HCT116 (cell line): ENCODE measurements at regions not wholly inside any gene's neighbourhood (a gene's known extent, or its start where the extent isn't known, plus 50 kb on each side); places are given as distances from the start of the nearest gene placed in this dataset.

Source experiments
- ATAC-seq: fragments of 200-7000 bp; cut with Tn5 transposase; 2 replicates; pipeline ENCODE4 v1.9.1; 2020; ENCODE audit warnings: mild to moderate bottlenecking, moderate library complexity
- BruUV-seq: library from RNA; stranded (reverse); fragments of 400-500 nt; replicated peaks from 2 replicates; lab custom pipeline; 2021; lab: Mats Ljungman, UMichigan
- CTCF ChIA-PET: fragments of 300-600 bp; sonication (Branson Sonifier 250); formaldehyde crosslinking; loops from one replicate; lab custom pipeline; 2021; ENCODE audit warnings: antibody characterized with exemption; lab: Charles Lee
- POLR2A ChIA-PET: fragments of 300-600, 350-600 bp; sonication (Branson Sonifier 250); formaldehyde crosslinking; loops from one replicate; lab custom pipeline; 2021; ENCODE audit warnings: antibody characterized with exemption; lab: Charles Lee
- RAD21 ChIA-PET, 2 experiments: fragments of 300-600 bp; sonication (Branson Sonifier 250); formaldehyde crosslinking; loops; one replicate each; lab custom pipeline; 2023; ENCODE audit warnings: low total read pairs in 2 of 2; ENCODE audit not compliant: uncharacterized antibody in 2 of 2, unreplicated experiment in 2 of 2, low non-redundant PET in 1 of 2; lab: Charles Lee
- DNase-seq: peaks from one replicate; pipeline ENCODE4 v3.0.0-alpha.2; 2010; ENCODE audit warnings: low read depth, low spot score
- H2AFZ ChIP-seq: fragments of 200-600 bp; shearing (Covaris generic), sonication (generic); 2 replicates; pipeline ENCODE4 v1.6.1; 2017; ENCODE audit warnings: low read depth, mixed run types, mixed read lengths, antibody characterized with exemption, low read length; ENCODE audit not compliant: poor library complexity, severe bottlenecking
- H3K27ac ChIP-seq: 2 replicates; pipeline ENCODE4 v1.5.1; 2012; ENCODE audit warnings: low read depth, low read length
- H3K27me3 ChIP-seq: fragments of 200-600 bp; sonication (generic); 2 replicates; pipeline ENCODE4 v1.6.1; 2016; ENCODE audit warnings: mixed run types, low read length, mixed read lengths; ENCODE audit not compliant: insufficient read depth
- H3K36me3 ChIP-seq, 2 experiments: fragments of 200-500 bp in 1 of 2; fragments of 200-600 bp in 1 of 2; sonication (Bioruptor generic) in 1 of 2; sonication (generic) in 1 of 2; 2 replicates each; pipeline versions ENCODE4 v1.5.1 to v1.6.1; 2014 to 2016; ENCODE audit warnings: low read length in 2 of 2, inconsistent platforms in 1 of 2, mixed read lengths in 1 of 2, mixed run types in 1 of 2; ENCODE audit not compliant: insufficient read depth in 2 of 2, control insufficient read depth in 1 of 2
- H3K4me1 ChIP-seq, 2 experiments: fragments of 200-600 bp in 1 of 2; sonication (generic) in 1 of 2; 2 replicates each; pipeline versions ENCODE4 v1.5.1 to v1.6.1; 2012 to 2017; ENCODE audit warnings: low read length in 2 of 2, inconsistent platforms in 1 of 2, mild to moderate bottlenecking in 1 of 2, mixed read lengths in 1 of 2, mixed run types in 1 of 2, moderate library complexity in 1 of 2; ENCODE audit not compliant: insufficient read depth in 2 of 2, control insufficient read depth in 1 of 2
- H3K4me2 ChIP-seq: fragments of 200-600 bp; sonication (generic); 2 replicates; pipeline ENCODE4 v1.6.1; 2017; ENCODE audit warnings: mixed run types, low read length, mixed read lengths
- H3K4me3 ChIP-seq, 2 experiments: fragments of 200-600 bp in 1 of 2; sonication (generic) in 1 of 2; replicated peaks in 1 of 2; 2 replicates each; pipeline ENCODE4 v1.5.1; 2011 to 2016; ENCODE audit warnings: low read length in 2 of 2, control low read depth in 1 of 2, low read depth in 1 of 2, mild to moderate bottlenecking in 1 of 2, mixed read lengths in 1 of 2, mixed run types in 1 of 2
- H3K79me2 ChIP-seq: fragments of 200-600 bp; sonication (generic); 2 replicates; pipeline ENCODE4 v1.6.1; 2017; ENCODE audit warnings: mild to moderate bottlenecking, mixed run types, low read length, moderate library complexity, mixed read lengths; ENCODE audit not compliant: insufficient read depth
- H3K9ac ChIP-seq: fragments of 200-600 bp; sonication (generic); 2 replicates; pipeline ENCODE4 v1.6.1; 2016; ENCODE audit warnings: low read length, mixed read lengths
- H3K9me2 ChIP-seq: fragments of 200-600 bp; sonication (generic), shearing (Covaris generic); 2 replicates; pipeline ENCODE4 v1.6.1; 2017; ENCODE audit warnings: mixed run types, mild to moderate bottlenecking, moderate library complexity; ENCODE audit not compliant: insufficient read depth
- H3K9me3 ChIP-seq, 2 experiments: fragments of 200-500 bp in 1 of 2; fragments of 200-600 bp in 1 of 2; sonication (Bioruptor generic) in 1 of 2; sonication (generic) in 1 of 2; 2 replicates each; pipeline ENCODE4 v1.6.1; 2014 to 2017; ENCODE audit warnings: low read length in 2 of 2, mixed read lengths in 2 of 2, inconsistent platforms in 1 of 2, low read depth in 1 of 2, mild to moderate bottlenecking in 1 of 2, mixed run types in 1 of 2, moderate library complexity in 1 of 2; ENCODE audit not compliant: control insufficient read depth in 1 of 2, insufficient read depth in 1 of 2
- H4K20me1 ChIP-seq: fragments of 200-600 bp; sonication (generic), shearing (Covaris generic); 2 replicates; pipeline ENCODE4 v1.6.1; 2017; ENCODE audit warnings: mixed run types, mild to moderate bottlenecking, moderate library complexity; ENCODE audit not compliant: insufficient read depth
- EGR1 ChIP-seq: IDR thresholded peaks from 2 replicates; pipeline ENCODE4 v1.6.1; 2012; ENCODE audit warnings: low read depth
- ELF1 ChIP-seq: IDR thresholded peaks from 2 replicates; pipeline ENCODE4 v1.6.1; 2012; ENCODE audit warnings: low read depth, borderline replicate concordance
- EZH2 ChIP-seq: fragments of 200-600 bp; sonication (generic); IDR thresholded peaks from 2 replicates; pipeline ENCODE4 v1.6.1; 2017; ENCODE audit warnings: antibody characterized with exemption, mixed run types
- JUND ChIP-seq: IDR thresholded peaks from 2 replicates; pipeline ENCODE4 v1.6.1; 2012
- POLR2A ChIP-seq: IDR thresholded peaks from 2 replicates; pipeline ENCODE4 v1.7.0; 2011; ENCODE audit warnings: borderline replicate concordance; ENCODE audit not compliant: insufficient read depth, insufficient read length; ENCODE audit errors: extremely low read depth
- POLR2AphosphoS5 ChIP-seq: IDR thresholded peaks from 2 replicates; pipeline ENCODE4 v1.6.1; 2011; ENCODE audit warnings: mild to moderate bottlenecking, low read depth, low read length, moderate library complexity
- RAD21 ChIP-seq: IDR thresholded peaks from 2 replicates; pipeline ENCODE4 v1.6.1; 2012; ENCODE audit warnings: low read depth, mild to moderate bottlenecking
- SIN3A ChIP-seq: IDR thresholded peaks from 2 replicates; pipeline ENCODE4 v1.6.1; 2012; ENCODE audit warnings: low read depth
- SP1 ChIP-seq: IDR thresholded peaks from 2 replicates; pipeline ENCODE4 v1.6.1; 2012; ENCODE audit warnings: low read depth
- SRF ChIP-seq: IDR thresholded peaks from 2 replicates; pipeline ENCODE4 v1.6.1; 2012; ENCODE audit warnings: low read depth
- TCF7L2 ChIP-seq: IDR thresholded peaks from 2 replicates; pipeline ENCODE4 v1.7.0; 2011; ENCODE audit warnings: borderline replicate concordance, inconsistent platforms; ENCODE audit not compliant: insufficient read depth, insufficient read length; ENCODE audit errors: extremely low read depth
- YY1 ChIP-seq: IDR thresholded peaks from 2 replicates; pipeline ENCODE4 v1.6.1; 2011; ENCODE audit warnings: low read length, low read depth, moderate library complexity, mild to moderate bottlenecking; ENCODE audit not compliant: insufficient replicate concordance; ENCODE audit errors: extremely low read depth
- ZFX ChIP-seq: fragments of 450-650 bp; IDR thresholded peaks from 2 replicates; pipeline ENCODE4 v1.6.1; 2017
- ZNF274 ChIP-seq: fragments of 200-500 bp; sonication (Bioruptor generic); IDR thresholded peaks from 2 replicates; pipeline ENCODE4 v1.6.1; 2014; ENCODE audit warnings: mild to moderate bottlenecking, low read depth, low read length, inconsistent platforms
- intact Hi-C: fragments of 100-400 bp; cut with micrococcal nuclease; formaldehyde crosslinking; loops from 2 replicates; pipeline ENCODE4 v1.10.0; 2022
- TF ChIP-seq, protein P1 (sequence below): IDR thresholded peaks from 2 replicates; pipeline ENCODE4 v1.6.1; 2012
- TF ChIP-seq, protein P2 (sequence below): IDR thresholded peaks from 2 replicates; pipeline ENCODE4 v1.6.1; 2012
- TF ChIP-seq, protein P3 (sequence below): IDR thresholded peaks from 2 replicates; pipeline ENCODE4 v1.6.1; 2012; ENCODE audit warnings: low read depth
- TF ChIP-seq, protein P4 (sequence below): IDR thresholded peaks from 2 replicates; pipeline ENCODE4 v1.6.1; 2011; ENCODE audit warnings: mild to moderate bottlenecking, low read length, moderate library complexity; ENCODE audit not compliant: insufficient replicate concordance; ENCODE audit errors: extremely low read depth

DNA sequence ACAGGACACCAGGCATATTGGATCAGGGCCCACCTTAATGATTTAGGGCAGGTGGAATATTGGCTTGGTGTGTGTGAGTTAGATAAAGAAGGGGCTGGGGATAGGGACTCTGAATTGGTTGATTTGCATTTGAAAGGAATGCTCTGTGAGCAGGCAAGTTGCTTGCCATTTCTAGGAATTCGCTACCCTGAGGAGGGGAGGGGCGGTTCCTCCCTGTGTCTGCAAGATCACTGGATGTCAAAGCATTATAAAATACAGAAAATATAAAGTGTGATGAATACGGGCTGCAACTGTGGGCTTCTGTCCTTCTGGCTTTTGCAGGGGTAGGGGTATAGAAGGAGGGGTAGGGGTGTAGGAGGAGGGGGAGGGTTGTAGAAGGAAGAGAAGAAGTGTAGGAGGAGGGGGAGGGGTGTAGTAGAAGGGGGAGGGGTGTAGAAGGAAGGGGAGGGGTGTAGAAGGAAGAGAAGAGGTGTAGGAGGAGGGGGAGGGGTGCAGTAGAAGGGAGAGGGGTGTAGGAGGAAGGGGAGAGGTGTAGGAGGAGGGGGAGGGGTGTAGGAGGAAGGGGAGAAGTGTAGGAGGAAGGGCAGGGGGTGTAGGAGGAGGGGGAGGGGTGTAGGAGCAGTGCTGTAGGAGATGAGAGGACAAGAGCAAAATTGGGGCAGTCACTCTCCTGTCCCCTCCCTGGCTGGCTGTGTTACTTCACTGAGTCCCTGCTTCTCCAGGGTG lies 238.0 kb upstream of the COPS8 start:
- ATAC-seq (no peak), DNase-seq (no peak)
- Histone ChIP-seq H3K4me1 (no peaks in the 10 kb centered on the region), H4K20me1 (no peaks in the 10 kb centered on the region), H3K4me2 (no peak overlapping the region), H3K9me2 (no peaks in the 10 kb centered on the region), H3K4me3 (no peak overlapping the region), H3K79me2 (no peaks in the 10 kb centered on the region), H3K9me3 (no peaks in the 10 kb centered on the region; a peak in 1 of 4 replicates), H2AFZ (no peak overlapping the region), H3K9ac (no peak overlapping the region), H3K36me3 (no peaks in the 10 kb centered on the region), H3K27ac (no peak overlapping the region), H3K27me3 (peaks cover 14% of the 10 kb centered on the region; the same call in 1 of the 2 replicates)
- intact Hi-C loops, result no loop called here
- no peak for TF ChIP-seq SP1
- TF ChIP-seq, protein P1, sequence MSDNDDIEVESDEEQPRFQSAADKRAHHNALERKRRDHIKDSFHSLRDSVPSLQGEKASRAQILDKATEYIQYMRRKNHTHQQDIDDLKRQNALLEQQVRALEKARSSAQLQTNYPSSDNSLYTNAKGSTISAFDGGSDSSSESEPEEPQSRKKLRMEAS, result no peak
- no peak for TF ChIP-seq JUND
- TF ChIP-seq ZNF274, result no peak
- TF ChIP-seq POLR2AphosphoS5, result no peak
- TF ChIP-seq EZH2, result no peak
- TF ChIP-seq RAD21, result no peak
- TF ChIP-seq POLR2A, result no peak
- TF ChIP-seq, protein P2, sequence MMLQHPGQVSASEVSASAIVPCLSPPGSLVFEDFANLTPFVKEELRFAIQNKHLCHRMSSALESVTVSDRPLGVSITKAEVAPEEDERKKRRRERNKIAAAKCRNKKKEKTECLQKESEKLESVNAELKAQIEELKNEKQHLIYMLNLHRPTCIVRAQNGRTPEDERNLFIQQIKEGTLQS, result no peak
- TF ChIP-seq YY1, result no peak
- no peak for TF ChIP-seq SIN3A
- no peak for TF ChIP-seq SRF
- TF ChIP-seq, protein P3, sequence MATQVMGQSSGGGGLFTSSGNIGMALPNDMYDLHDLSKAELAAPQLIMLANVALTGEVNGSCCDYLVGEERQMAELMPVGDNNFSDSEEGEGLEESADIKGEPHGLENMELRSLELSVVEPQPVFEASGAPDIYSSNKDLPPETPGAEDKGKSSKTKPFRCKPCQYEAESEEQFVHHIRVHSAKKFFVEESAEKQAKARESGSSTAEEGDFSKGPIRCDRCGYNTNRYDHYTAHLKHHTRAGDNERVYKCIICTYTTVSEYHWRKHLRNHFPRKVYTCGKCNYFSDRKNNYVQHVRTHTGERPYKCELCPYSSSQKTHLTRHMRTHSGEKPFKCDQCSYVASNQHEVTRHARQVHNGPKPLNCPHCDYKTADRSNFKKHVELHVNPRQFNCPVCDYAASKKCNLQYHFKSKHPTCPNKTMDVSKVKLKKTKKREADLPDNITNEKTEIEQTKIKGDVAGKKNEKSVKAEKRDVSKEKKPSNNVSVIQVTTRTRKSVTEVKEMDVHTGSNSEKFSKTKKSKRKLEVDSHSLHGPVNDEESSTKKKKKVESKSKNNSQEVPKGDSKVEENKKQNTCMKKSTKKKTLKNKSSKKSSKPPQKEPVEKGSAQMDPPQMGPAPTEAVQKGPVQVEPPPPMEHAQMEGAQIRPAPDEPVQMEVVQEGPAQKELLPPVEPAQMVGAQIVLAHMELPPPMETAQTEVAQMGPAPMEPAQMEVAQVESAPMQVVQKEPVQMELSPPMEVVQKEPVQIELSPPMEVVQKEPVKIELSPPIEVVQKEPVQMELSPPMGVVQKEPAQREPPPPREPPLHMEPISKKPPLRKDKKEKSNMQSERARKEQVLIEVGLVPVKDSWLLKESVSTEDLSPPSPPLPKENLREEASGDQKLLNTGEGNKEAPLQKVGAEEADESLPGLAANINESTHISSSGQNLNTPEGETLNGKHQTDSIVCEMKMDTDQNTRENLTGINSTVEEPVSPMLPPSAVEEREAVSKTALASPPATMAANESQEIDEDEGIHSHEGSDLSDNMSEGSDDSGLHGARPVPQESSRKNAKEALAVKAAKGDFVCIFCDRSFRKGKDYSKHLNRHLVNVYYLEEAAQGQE, result no peak
- no peak for TF ChIP-seq EGR1
- TF ChIP-seq ZFX, result no peak
- TF ChIP-seq, protein P4, sequence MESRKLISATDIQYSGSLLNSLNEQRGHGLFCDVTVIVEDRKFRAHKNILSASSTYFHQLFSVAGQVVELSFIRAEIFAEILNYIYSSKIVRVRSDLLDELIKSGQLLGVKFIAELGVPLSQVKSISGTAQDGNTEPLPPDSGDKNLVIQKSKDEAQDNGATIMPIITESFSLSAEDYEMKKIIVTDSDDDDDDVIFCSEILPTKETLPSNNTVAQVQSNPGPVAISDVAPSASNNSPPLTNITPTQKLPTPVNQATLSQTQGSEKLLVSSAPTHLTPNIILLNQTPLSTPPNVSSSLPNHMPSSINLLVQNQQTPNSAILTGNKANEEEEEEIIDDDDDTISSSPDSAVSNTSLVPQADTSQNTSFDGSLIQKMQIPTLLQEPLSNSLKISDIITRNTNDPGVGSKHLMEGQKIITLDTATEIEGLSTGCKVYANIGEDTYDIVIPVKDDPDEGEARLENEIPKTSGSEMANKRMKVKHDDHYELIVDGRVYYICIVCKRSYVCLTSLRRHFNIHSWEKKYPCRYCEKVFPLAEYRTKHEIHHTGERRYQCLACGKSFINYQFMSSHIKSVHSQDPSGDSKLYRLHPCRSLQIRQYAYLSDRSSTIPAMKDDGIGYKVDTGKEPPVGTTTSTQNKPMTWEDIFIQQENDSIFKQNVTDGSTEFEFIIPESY, result no peak
- no peak for TF ChIP-seq TCF7L2
- TF ChIP-seq ELF1, result no peak
- ChIA-PET CTCF (no interaction called here), POLR2A (no interaction called here), RAD21 (no interaction called here)
- no TSS peak for BruUV-seq
